ENCODE measurements at regions not wholly inside any gene's neighbourhood (a gene's known extent, or its start where the extent isn't known, plus 50 kb on each side); places are given as distances from the start of the nearest gene placed in this dataset.

GRCh38 chr5:82815871-82816270 lies 261.3 kb downstream of the TMEM167A start:
- no peaks in the 10 kb centered on the region for H3K36me3 ChIP-seq (ENCODE audit: control insufficient read depth in 1 of 2, insufficient read depth in 2 of 2, low read length in 2 of 2)
- no peak overlapping the region for H3K27ac ChIP-seq (ENCODE audit: low read length)
- H3K27me3 ChIP-seq (ENCODE audit: low read depth, low read length) = no peaks in the 10 kb centered on the region
- no peaks in the 10 kb centered on the region for H3K4me1 ChIP-seq (ENCODE audit: control insufficient read depth in 1 of 2, insufficient read depth in 2 of 2, low read length in 2 of 2)
- no peaks in the 10 kb centered on the region for H3K9me3 ChIP-seq (ENCODE audit: control insufficient read depth in 1 of 2, low read length in 2 of 2)
- H3K4me3 ChIP-seq (ENCODE audit: low read depth in 1 of 2, low read length in 2 of 2) = no peak overlapping the region

DNA sequence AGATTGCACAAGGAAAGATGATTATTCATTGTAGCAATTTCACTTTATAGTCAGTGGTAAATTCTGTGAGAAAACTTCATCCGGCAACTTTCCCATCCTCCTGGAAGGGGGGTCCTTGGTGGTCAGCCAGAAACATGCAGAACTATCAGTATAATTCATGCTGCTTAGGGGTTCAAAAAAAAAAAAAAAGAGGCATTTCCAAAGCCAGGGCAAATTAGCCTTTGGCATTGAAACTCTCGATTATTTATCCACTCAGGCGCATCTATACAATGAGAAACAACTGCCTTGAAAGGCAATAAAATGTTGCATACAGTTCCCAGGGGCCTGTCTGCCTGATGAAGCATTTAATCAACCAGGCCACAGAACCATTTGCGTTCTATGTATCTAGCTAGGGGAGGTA lies 263.3 kb downstream of the TMEM167A start:
- H3K27me3 ChIP-seq (ENCODE audit: low read depth, low read length) = no peaks in the 10 kb centered on the region
- no peak overlapping the region for H3K27ac ChIP-seq (ENCODE audit: low read length)
- H3K4me3 ChIP-seq (ENCODE audit: low read depth in 1 of 2, low read length in 2 of 2) = no peak overlapping the region
- H3K36me3 ChIP-seq (ENCODE audit: control insufficient read depth in 1 of 2, insufficient read depth in 2 of 2, low read length in 2 of 2) = no peaks in the 10 kb centered on the region
- no peaks in the 10 kb centered on the region for H3K9me3 ChIP-seq (ENCODE audit: control insufficient read depth in 1 of 2, low read length in 2 of 2)
- H3K4me1 ChIP-seq (ENCODE audit: control insufficient read depth in 1 of 2, insufficient read depth in 2 of 2, low read length in 2 of 2) = no peaks in the 10 kb centered on the region

DNA sequence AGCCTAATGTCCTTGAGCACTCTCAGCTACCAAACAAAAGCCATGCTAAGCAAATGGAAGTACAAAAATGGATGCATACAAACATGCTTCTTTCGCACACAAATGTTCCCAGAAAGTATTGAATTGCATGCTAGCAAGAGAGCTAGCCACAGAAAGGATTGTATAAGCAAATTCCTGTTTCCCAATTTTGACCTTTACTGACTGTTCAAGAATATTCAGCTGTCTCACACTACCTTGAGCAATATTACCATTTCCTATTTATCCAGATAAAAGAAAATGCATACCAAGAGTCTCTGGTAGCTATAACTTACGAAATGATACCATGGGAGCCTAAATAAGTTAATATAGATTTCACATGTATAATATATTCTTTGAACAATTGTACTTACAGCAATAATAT lies 264.6 kb downstream of the TMEM167A start:
- H3K4me3 ChIP-seq (ENCODE audit: low read depth in 1 of 2, low read length in 2 of 2) = no peak overlapping the region

DNA sequence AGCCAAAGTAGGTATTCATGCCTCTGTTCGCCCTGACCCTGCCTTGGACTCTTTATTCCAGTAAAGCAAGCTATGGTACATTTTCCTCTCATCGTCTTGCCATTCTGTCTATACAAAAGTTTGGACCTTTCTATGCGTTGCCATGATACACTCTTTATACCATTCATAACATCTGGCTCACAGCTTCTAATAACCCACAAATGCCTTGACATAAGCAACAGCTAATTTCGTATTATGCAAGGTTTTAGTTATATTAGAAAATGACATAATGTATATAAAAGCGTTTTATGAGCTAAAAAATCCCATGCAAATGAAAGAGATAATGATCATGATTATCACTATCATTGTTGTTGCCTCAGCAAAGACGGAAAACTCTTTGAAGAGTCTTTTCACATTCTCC lies 265.7 kb downstream of the TMEM167A start:
- H3K9me3 ChIP-seq (ENCODE audit: control insufficient read depth in 1 of 2, low read length in 2 of 2) = no peaks in the 10 kb centered on the region
- H3K4me3 ChIP-seq (ENCODE audit: low read depth in 1 of 2, low read length in 2 of 2) = no peak overlapping the region
- H3K27me3 ChIP-seq (ENCODE audit: low read depth, low read length) = no peaks in the 10 kb centered on the region
- no peak overlapping the region for H3K27ac ChIP-seq (ENCODE audit: low read length)
- H3K4me1 ChIP-seq (ENCODE audit: control insufficient read depth in 1 of 2, insufficient read depth in 2 of 2, low read length in 2 of 2) = no peaks in the 10 kb centered on the region
- H3K36me3 ChIP-seq (ENCODE audit: control insufficient read depth in 1 of 2, insufficient read depth in 2 of 2, low read length in 2 of 2) = no peaks in the 10 kb centered on the region

More for the DNA sequence above, 264.6 kb downstream of the TMEM167A start:
- no peaks in the 10 kb centered on the region for H3K9me3 ChIP-seq (ENCODE audit: control insufficient read depth in 1 of 2, low read length in 2 of 2)
- no peaks in the 10 kb centered on the region for H3K27me3 ChIP-seq (ENCODE audit: low read depth, low read length)
- H3K36me3 ChIP-seq (ENCODE audit: control insufficient read depth in 1 of 2, insufficient read depth in 2 of 2, low read length in 2 of 2) = no peaks in the 10 kb centered on the region
- H3K27ac ChIP-seq (ENCODE audit: low read length) = no peak overlapping the region
- no peaks in the 10 kb centered on the region for H3K4me1 ChIP-seq (ENCODE audit: control insufficient read depth in 1 of 2, insufficient read depth in 2 of 2, low read length in 2 of 2)

DNA sequence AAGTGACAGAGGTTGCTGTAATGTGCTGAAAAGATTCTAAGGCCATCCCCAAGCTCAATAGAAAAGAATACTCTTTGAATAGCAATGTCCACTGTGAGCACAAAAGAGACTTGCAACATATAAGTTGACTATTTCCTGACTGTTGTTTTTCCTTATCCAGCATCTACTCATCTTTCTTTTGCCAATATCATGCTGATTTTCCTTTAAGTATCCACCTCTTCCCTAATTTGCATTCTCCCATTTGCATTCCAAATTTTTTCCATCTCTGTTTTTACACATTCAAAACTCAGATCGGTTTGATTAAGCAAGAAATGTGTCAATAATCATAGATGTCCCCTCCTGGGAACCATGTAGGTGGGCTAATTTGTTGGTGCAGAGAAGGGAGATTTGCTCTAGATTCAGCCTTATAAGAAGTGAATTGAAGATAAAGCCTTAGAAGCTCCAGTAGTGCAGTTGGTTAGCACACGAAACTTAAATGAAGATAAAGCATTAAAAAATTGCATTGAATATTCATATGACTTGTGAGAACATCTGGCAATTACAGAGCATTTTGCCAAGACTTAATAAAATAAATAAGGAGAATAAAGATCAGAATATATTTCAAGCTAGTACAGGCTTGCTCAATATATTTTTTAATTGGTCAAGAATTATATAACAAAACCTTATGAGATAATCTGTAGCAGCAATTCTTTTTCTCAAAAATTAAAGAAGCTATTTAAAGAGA lies 267.6 kb downstream of the TMEM167A start:
- Histone ChIP-seq H3K36me3 (ENCODE audit: control insufficient read depth in 1 of 2, insufficient read depth in 2 of 2, low read length in 2 of 2) (no peaks in the 10 kb centered on the region), H3K4me1 (ENCODE audit: control insufficient read depth in 1 of 2, insufficient read depth in 2 of 2, low read length in 2 of 2) (no peaks in the 10 kb centered on the region), H3K4me3 (ENCODE audit: low read depth in 1 of 2, low read length in 2 of 2) (no peak overlapping the region), H3K27me3 (ENCODE audit: low read depth, low read length) (no peaks in the 10 kb centered on the region), H3K9me3 (ENCODE audit: control insufficient read depth in 1 of 2, low read length in 2 of 2) (no peaks in the 10 kb centered on the region), H3K27ac (ENCODE audit: low read length) (no peak overlapping the region)

DNA sequence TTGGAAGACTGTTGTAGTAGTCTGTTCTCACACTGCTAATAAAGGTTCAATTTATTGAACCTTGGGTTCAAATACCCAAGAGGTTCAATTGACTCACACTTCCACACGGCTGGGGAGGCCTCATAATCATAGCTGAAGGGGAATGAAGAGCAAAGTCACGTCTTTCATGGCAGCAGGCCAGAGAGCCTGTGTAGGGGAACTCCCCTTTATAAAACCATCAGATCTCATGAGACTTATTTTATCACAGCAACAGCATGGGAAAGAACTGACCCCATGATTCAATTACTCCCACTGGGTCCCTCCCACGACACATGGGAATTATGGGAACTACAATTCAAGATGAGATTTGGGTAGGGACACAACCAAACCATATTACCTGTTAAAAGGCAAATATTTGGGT lies 268.2 kb downstream of the TMEM167A start:
- no peak overlapping the region for H3K27ac ChIP-seq (ENCODE audit: low read length)
- no peaks in the 10 kb centered on the region for H3K36me3 ChIP-seq (ENCODE audit: control insufficient read depth in 1 of 2, insufficient read depth in 2 of 2, low read length in 2 of 2)
- H3K27me3 ChIP-seq (ENCODE audit: low read depth, low read length) = no peaks in the 10 kb centered on the region
- H3K9me3 ChIP-seq (ENCODE audit: control insufficient read depth in 1 of 2, low read length in 2 of 2) = no peaks in the 10 kb centered on the region
- no peaks in the 10 kb centered on the region for H3K4me1 ChIP-seq (ENCODE audit: control insufficient read depth in 1 of 2, insufficient read depth in 2 of 2, low read length in 2 of 2)
- no peak overlapping the region for H3K4me3 ChIP-seq (ENCODE audit: low read depth in 1 of 2, low read length in 2 of 2)

DNA sequence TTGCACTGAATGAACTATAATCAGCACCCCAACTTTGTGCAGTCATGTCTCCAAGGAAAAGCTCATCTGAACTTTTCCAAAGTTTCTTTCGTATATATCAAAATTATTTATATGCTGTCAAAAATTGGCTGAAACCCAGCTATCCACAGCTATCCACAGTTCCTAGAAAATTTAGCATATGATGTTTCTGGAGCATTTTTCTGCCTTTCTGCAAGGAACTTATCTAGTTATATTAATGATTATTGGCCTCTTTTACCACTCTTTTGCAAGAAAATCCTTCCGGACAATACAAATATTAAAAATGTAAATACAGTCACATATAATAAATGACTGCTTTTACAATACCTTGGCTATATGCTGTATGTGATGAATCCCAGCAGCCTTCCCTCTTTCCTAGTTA lies 270.2 kb downstream of the TMEM167A start:
- no peak overlapping the region for H3K4me3 ChIP-seq (ENCODE audit: low read depth in 1 of 2, low read length in 2 of 2)

DNA sequence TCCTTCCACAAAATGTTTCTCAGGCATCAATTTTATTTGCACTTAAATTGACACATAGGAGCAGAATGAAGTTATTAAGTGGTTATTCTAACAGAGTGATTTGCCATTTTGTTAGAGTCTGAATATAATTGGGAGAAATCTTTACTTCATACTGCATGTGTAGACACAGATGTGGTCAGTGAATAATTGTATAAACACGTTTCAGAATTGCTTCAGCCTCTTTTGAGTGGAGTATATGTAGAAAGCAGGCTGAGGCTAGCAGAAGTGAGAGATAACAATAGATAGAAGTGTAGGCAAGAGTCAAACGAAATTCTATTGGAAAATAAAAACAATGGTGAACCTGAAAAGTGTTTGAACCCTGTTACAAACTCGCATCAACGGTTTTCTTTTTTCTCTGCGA lies 270.7 kb downstream of the TMEM167A start:
- Histone ChIP-seq H3K9me3 (ENCODE audit: control insufficient read depth in 1 of 2, low read length in 2 of 2) (no peaks in the 10 kb centered on the region), H3K4me3 (ENCODE audit: low read depth in 1 of 2, low read length in 2 of 2) (no peak overlapping the region), H3K27me3 (ENCODE audit: low read depth, low read length) (no peaks in the 10 kb centered on the region), H3K4me1 (ENCODE audit: control insufficient read depth in 1 of 2, insufficient read depth in 2 of 2, low read length in 2 of 2) (no peaks in the 10 kb centered on the region), H3K27ac (ENCODE audit: low read length) (no peak overlapping the region), H3K36me3 (ENCODE audit: control insufficient read depth in 1 of 2, insufficient read depth in 2 of 2, low read length in 2 of 2) (no peaks in the 10 kb centered on the region)

More for the DNA sequence above, 270.2 kb downstream of the TMEM167A start:
- no peak overlapping the region for H3K27ac ChIP-seq (ENCODE audit: low read length)
- no peaks in the 10 kb centered on the region for H3K27me3 ChIP-seq (ENCODE audit: low read depth, low read length)
- H3K9me3 ChIP-seq (ENCODE audit: control insufficient read depth in 1 of 2, low read length in 2 of 2) = no peaks in the 10 kb centered on the region
- H3K4me1 ChIP-seq (ENCODE audit: control insufficient read depth in 1 of 2, insufficient read depth in 2 of 2, low read length in 2 of 2) = no peaks in the 10 kb centered on the region
- H3K36me3 ChIP-seq (ENCODE audit: control insufficient read depth in 1 of 2, insufficient read depth in 2 of 2, low read length in 2 of 2) = no peaks in the 10 kb centered on the region

GRCh38 chr5:82804155-82804690 lies 273.0 kb downstream of the TMEM167A start:
- H3K36me3 ChIP-seq (ENCODE audit: control insufficient read depth in 1 of 2, insufficient read depth in 2 of 2, low read length in 2 of 2) = no peaks in the 10 kb centered on the region

DNA sequence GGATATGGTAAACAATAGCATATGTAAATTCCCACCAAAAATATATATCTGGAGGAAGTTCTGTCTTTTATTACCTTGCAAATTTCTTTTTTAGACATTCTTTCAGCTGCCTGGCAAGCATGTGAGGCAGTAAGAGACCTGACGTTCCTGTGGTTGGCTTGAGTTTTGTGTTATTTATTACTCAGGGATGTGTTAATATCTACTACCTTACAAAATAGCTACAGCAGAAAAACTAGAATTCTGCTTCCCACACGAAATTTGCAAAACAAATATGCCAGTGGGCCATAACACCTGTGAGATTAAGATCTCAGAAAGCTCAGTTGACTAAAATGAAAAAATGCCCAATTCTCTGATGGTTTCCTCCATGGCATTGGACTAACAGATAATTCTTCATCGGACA lies 274.2 kb downstream of the TMEM167A start:
- Histone ChIP-seq H3K27ac (ENCODE audit: low read length) (no peak overlapping the region), H3K36me3 (ENCODE audit: control insufficient read depth in 1 of 2, insufficient read depth in 2 of 2, low read length in 2 of 2) (no peaks in the 10 kb centered on the region), H3K27me3 (ENCODE audit: low read depth, low read length) (no peaks in the 10 kb centered on the region), H3K4me3 (ENCODE audit: low read depth in 1 of 2, low read length in 2 of 2) (no peak overlapping the region), H3K9me3 (ENCODE audit: control insufficient read depth in 1 of 2, low read length in 2 of 2) (no peaks in the 10 kb centered on the region), H3K4me1 (ENCODE audit: control insufficient read depth in 1 of 2, insufficient read depth in 2 of 2, low read length in 2 of 2) (no peaks in the 10 kb centered on the region)

More at GRCh38 chr5:82804155-82804690, 273.0 kb downstream of the TMEM167A start:
- no peak overlapping the region for H3K4me3 ChIP-seq (ENCODE audit: low read depth in 1 of 2, low read length in 2 of 2)
- no peaks in the 10 kb centered on the region for H3K27me3 ChIP-seq (ENCODE audit: low read depth, low read length)
- no peaks in the 10 kb centered on the region for H3K4me1 ChIP-seq (ENCODE audit: control insufficient read depth in 1 of 2, insufficient read depth in 2 of 2, low read length in 2 of 2)
- no peaks in the 10 kb centered on the region for H3K9me3 ChIP-seq (ENCODE audit: control insufficient read depth in 1 of 2, low read length in 2 of 2)
- H3K27ac ChIP-seq (ENCODE audit: low read length) = no peak overlapping the region

DNA sequence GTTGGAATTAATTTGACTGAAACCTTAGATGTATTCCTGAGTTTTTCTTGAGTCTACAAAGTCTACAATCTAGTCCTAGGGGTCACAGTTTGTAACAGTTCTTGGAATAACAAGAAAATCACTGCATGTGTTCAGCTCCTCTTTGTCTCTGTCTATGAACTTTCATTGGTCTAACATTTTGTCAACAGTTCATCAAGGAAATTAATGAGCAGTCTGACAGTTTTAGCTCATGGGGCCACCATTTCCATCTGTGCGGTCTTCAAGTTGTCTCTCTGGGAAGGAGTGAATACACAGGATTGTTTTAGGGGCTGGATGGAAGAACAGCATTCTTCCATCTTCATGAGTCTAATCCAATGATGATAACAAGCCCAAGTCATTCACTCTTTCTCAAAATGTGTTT lies 276.4 kb downstream of the TMEM167A start:
- no peak overlapping the region for H3K4me3 ChIP-seq (ENCODE audit: low read depth in 1 of 2, low read length in 2 of 2)
- H3K9me3 ChIP-seq (ENCODE audit: control insufficient read depth in 1 of 2, low read length in 2 of 2) = no peaks in the 10 kb centered on the region
- H3K36me3 ChIP-seq (ENCODE audit: control insufficient read depth in 1 of 2, insufficient read depth in 2 of 2, low read length in 2 of 2) = no peaks in the 10 kb centered on the region
- no peak overlapping the region for H3K27ac ChIP-seq (ENCODE audit: low read length)
- H3K4me1 ChIP-seq (ENCODE audit: control insufficient read depth in 1 of 2, insufficient read depth in 2 of 2, low read length in 2 of 2) = no peaks in the 10 kb centered on the region
- no peaks in the 10 kb centered on the region for H3K27me3 ChIP-seq (ENCODE audit: low read depth, low read length)

All from muscle layer of duodenum (tissue), 2 donors.